GM12891 (cell line): ENCODE measurements at regions not wholly inside any gene's neighbourhood (a gene's known extent, or its start where the extent isn't known, plus 50 kb on each side); places are given as distances from the start of the nearest gene placed in this dataset.

ENCODE experiments used
- DNase-seq: peaks from one replicate; pipeline ENCODE4 v3.0.0; 2011; ENCODE audit warnings: low spot score; ENCODE audit not compliant: insufficient read length
- FAIRE-seq: peaks from 2 replicates; lab custom pipeline; 2011; peaks lifted over from hg19 to GRCh38; lab: Jason Lieb, UNC
- PAX5 ChIP-seq: IDR thresholded peaks from 2 replicates; pipeline ENCODE4 v1.6.1; 2011; ENCODE audit warnings: low read length, moderate library complexity, mild to moderate bottlenecking; ENCODE audit not compliant: insufficient read depth, severe bottlenecking
- POLR2A ChIP-seq: IDR thresholded peaks from 2 replicates; pipeline ENCODE4 v1.6.1; 2011; ENCODE audit warnings: low read depth, low read length, control low read depth
- POLR2AphosphoS5 ChIP-seq: IDR thresholded peaks from 2 replicates; pipeline ENCODE4 v1.6.1; 2011; ENCODE audit warnings: low read depth, low read length, control low read depth
- POU2F2 ChIP-seq: IDR thresholded peaks from 2 replicates; pipeline ENCODE4 v1.6.1; 2011; ENCODE audit warnings: low read depth, mild to moderate bottlenecking, control low read depth, low read length, moderate library complexity
- SPI1 ChIP-seq: IDR thresholded peaks from 2 replicates; pipeline ENCODE4 v1.6.1; 2011; ENCODE audit warnings: low read depth, low read length, control low read depth
- TAF1 ChIP-seq: IDR thresholded peaks from 2 replicates; pipeline ENCODE4 v1.6.1; 2011; ENCODE audit warnings: low read depth, low read length, control low read depth

- no peak for FAIRE-seq
- no peak for DNase-seq
- TF ChIP-seq POLR2AphosphoS5 (no peak), TAF1 (no peak), SPI1 (no peak), PAX5 (no peak), POU2F2 (no peak), POLR2A (no peak)
These were observed 294.7 kb downstream of the ARL4A start for GRCh38 chr7:12982178-12982577.

GRCh38 chr7:12984117-12984516, 296.7 kb downstream of the ARL4A start:
- TF ChIP-seq TAF1 (no peak), POU2F2 (no peak), SPI1 (no peak), PAX5 (no peak), POLR2AphosphoS5 (no peak), POLR2A (no peak)
- FAIRE-seq, result no peak

GRCh38 chr7:12985228-12985627, 297.8 kb downstream of the ARL4A start:
- TF ChIP-seq POU2F2 (no peak), POLR2AphosphoS5 (no peak), POLR2A (no peak), SPI1 (no peak), TAF1 (no peak), PAX5 (no peak)
- FAIRE-seq (no peak), DNase-seq (no peak)

More at GRCh38 chr7:12984117-12984516, 296.7 kb downstream of the ARL4A start:
- DNase-seq, result no peak

- FAIRE-seq (no peak), DNase-seq (no peak)
- TF ChIP-seq PAX5 (no peak), SPI1 (no peak), TAF1 (no peak), POLR2A (no peak), POLR2AphosphoS5 (no peak), POU2F2 (no peak)
These were observed 298.3 kb downstream of the ARL4A start for GRCh38 chr7:12985752-12986151.

- FAIRE-seq, result no peak
- TF ChIP-seq TAF1 (no peak), POLR2A (no peak), SPI1 (no peak), POLR2AphosphoS5 (no peak), PAX5 (no peak), POU2F2 (no peak)
- no peak for DNase-seq
These were observed 299.8 kb downstream of the ARL4A start for GRCh38 chr7:12987238-12987637.

GRCh38 chr7:12990440-12990839, 303.0 kb downstream of the ARL4A start:
- DNase-seq (no peak), FAIRE-seq (no peak)
- TF ChIP-seq POLR2AphosphoS5 (no peak), POU2F2 (no peak), POLR2A (no peak), TAF1 (no peak), PAX5 (no peak), SPI1 (no peak)

- DNase-seq (no peak), FAIRE-seq (no peak)
- TF ChIP-seq POU2F2, result no peak
- TF ChIP-seq POLR2A, result no peak
- no peak for TF ChIP-seq POLR2AphosphoS5
- no peak for TF ChIP-seq SPI1
- TF ChIP-seq PAX5, result no peak
- TF ChIP-seq TAF1, result no peak
These were observed 305.6 kb downstream of the ARL4A start for GRCh38 chr7:12993025-12993424.

- TF ChIP-seq PAX5 (no peak), POLR2AphosphoS5 (no peak), POLR2A (no peak)
- DNase-seq (no peak), FAIRE-seq (no peak)
These were observed 308.6 kb downstream of the ARL4A start for GRCh38 chr7:12995912-12996469.

GRCh38 chr7:13007331-13007730, 319.9 kb downstream of the ARL4A start:
- no peak for TF ChIP-seq POU2F2
- no peak for FAIRE-seq

GRCh38 chr7:13009517-13009916, 322.1 kb downstream of the ARL4A start:
- no peak for TF ChIP-seq SPI1
- no peak for TF ChIP-seq POU2F2
- no peak for TF ChIP-seq POLR2AphosphoS5
- no peak for TF ChIP-seq PAX5
- no peak for TF ChIP-seq POLR2A
- no peak for TF ChIP-seq TAF1
- no peak for DNase-seq
- no peak for FAIRE-seq

More at GRCh38 chr7:13007331-13007730, 319.9 kb downstream of the ARL4A start:
- no peak for DNase-seq
